ENCODE measurements at regions not wholly inside any gene's neighbourhood (a gene's known extent, or its start where the extent isn't known, plus 50 kb on each side); places are given as distances from the start of the nearest gene placed in this dataset.

- Histone ChIP-seq H3K27me3 (no peaks in the 10 kb centered on the region), H3K4me3 (no peak overlapping the region), H3K9me3 (no peaks in the 10 kb centered on the region), H3K36me3 (no peaks in the 10 kb centered on the region), H3K4me1 (no peaks in the 10 kb centered on the region), H3K27ac (replicated peaks in 1 of 4) (no peak overlapping the region)
- TF ChIP-seq POLR2A (IDR thresholded peaks at IDR 0.05; ENCODE audit: low read depth) (no peak), CTCF (IDR thresholded peaks at IDR 0.05) (no peak), EP300 (IDR thresholded peaks at IDR 0.05) (no peak), POLR2AphosphoS5 (IDR thresholded peaks at IDR 0.05) (no peak)
- WGBS: 81% methylated on average over 5 of the region's 5 CpGs
- DNase-seq (ENCODE audit: extremely low spot score): no peak
- intact Hi-C loops (cut with DNase I): no loop called here
These were observed 1336.3 kb downstream of the C4orf33 start for GRCh38 chr4:130432289-130432688.

GRCh38 chr4:130449741-130450140 lies 1353.8 kb downstream of the C4orf33 start:
- Histone ChIP-seq H3K27ac (replicated peaks in 1 of 4) (no peak overlapping the region), H3K4me1 (no peaks in the 10 kb centered on the region), H3K4me3 (no peak overlapping the region), H3K36me3 (no peaks in the 10 kb centered on the region), H3K27me3 (no peaks in the 10 kb centered on the region), H3K9me3 (peaks cover 0 to 5% (median 4%) of the 10 kb centered on the region in 4 donors)
- TF ChIP-seq EP300 (IDR thresholded peaks at IDR 0.05): no peak
- TF ChIP-seq CTCF (IDR thresholded peaks at IDR 0.05): no peak
- no peak for TF ChIP-seq POLR2A (IDR thresholded peaks at IDR 0.05; ENCODE audit: low read depth)
- no peak for TF ChIP-seq POLR2AphosphoS5 (IDR thresholded peaks at IDR 0.05)
- intact Hi-C loops (cut with DNase I): no loop called here
- DNase-seq (ENCODE audit: extremely low spot score): no peak

GRCh38 chr4:130468340-130468739 lies 1372.4 kb downstream of the C4orf33 start:
- intact Hi-C loops (cut with DNase I): no loop called here
- 78% methylated on average over 2 of the region's 2 CpGs for WGBS

GRCh38 chr4:130478406-130478805 lies 1382.5 kb downstream of the C4orf33 start:
- H3K4me1 ChIP-seq: no peaks in the 10 kb centered on the region
- H3K27me3 ChIP-seq: no peaks in the 10 kb centered on the region
- 83% methylated on average over 3 of the region's 3 CpGs for WGBS
- no peak overlapping the region for H3K4me3 ChIP-seq
- H3K36me3 ChIP-seq: no peaks in the 10 kb centered on the region
- TF ChIP-seq EP300 (IDR thresholded peaks at IDR 0.05) (no peak), POLR2A (IDR thresholded peaks at IDR 0.05; ENCODE audit: low read depth) (no peak), CTCF (IDR thresholded peaks at IDR 0.05) (no peak), POLR2AphosphoS5 (IDR thresholded peaks at IDR 0.05) (no peak)
- H3K9me3 ChIP-seq: no peaks in the 10 kb centered on the region
- no peak overlapping the region for H3K27ac ChIP-seq (replicated peaks in 1 of 4)
- no peak for DNase-seq (ENCODE audit: extremely low spot score)
- intact Hi-C loops (cut with DNase I): no loop called here

More at GRCh38 chr4:130468340-130468739, 1372.4 kb downstream of the C4orf33 start:
- no peak for TF ChIP-seq EP300 (IDR thresholded peaks at IDR 0.05)
- TF ChIP-seq POLR2AphosphoS5 (IDR thresholded peaks at IDR 0.05): no peak
- TF ChIP-seq POLR2A (IDR thresholded peaks at IDR 0.05; ENCODE audit: low read depth): no peak
- no peak for TF ChIP-seq CTCF (IDR thresholded peaks at IDR 0.05)
- no peaks in the 10 kb centered on the region for H3K36me3 ChIP-seq
- no peak overlapping the region for H3K27ac ChIP-seq (replicated peaks in 1 of 4)
- H3K27me3 ChIP-seq: no peaks in the 10 kb centered on the region
- no peak for DNase-seq (ENCODE audit: extremely low spot score)
- no peaks in the 10 kb centered on the region for H3K4me1 ChIP-seq
- no peaks in the 10 kb centered on the region for H3K9me3 ChIP-seq
- H3K4me3 ChIP-seq: no peak overlapping the region

- H3K27me3 ChIP-seq: no peaks in the 10 kb centered on the region
- no peaks in the 10 kb centered on the region for H3K36me3 ChIP-seq
- no peak for DNase-seq (ENCODE audit: extremely low spot score)
- WGBS: 79% methylated on average over 1 of the region's 1 CpG
- H3K4me1 ChIP-seq: no peaks in the 10 kb centered on the region
- intact Hi-C loops (cut with DNase I): no loop called here
- H3K4me3 ChIP-seq: no peak overlapping the region
- no peak overlapping the region for H3K27ac ChIP-seq (replicated peaks in 1 of 4)
- TF ChIP-seq POLR2AphosphoS5 (IDR thresholded peaks at IDR 0.05) (no peak), EP300 (IDR thresholded peaks at IDR 0.05) (no peak), CTCF (IDR thresholded peaks at IDR 0.05) (no peak), POLR2A (IDR thresholded peaks at IDR 0.05; ENCODE audit: low read depth) (no peak)
- no peaks in the 10 kb centered on the region for H3K9me3 ChIP-seq
These were observed 1383.1 kb downstream of the C4orf33 start for GRCh38 chr4:130479020-130479419.
